Heart left ventricle (tissue), 16 donors: ENCODE measurements at regions not wholly inside any gene's neighbourhood (a gene's known extent, or its start where the extent isn't known, plus 50 kb on each side); places are given as distances from the start of the nearest gene placed in this dataset.
A peak's percentile ranks its signal among the peaks of the same experiment; 100 is the strongest.

Experiments used
- ATAC-seq, 4 donors: fragments of 200-7000 bp; cut with Tn5 transposase; one replicate each; pipeline ENCODE4 v1.9.1; 2020 to 2022; ENCODE audit warnings: moderate library complexity in 4 of 4, mild to moderate bottlenecking in 3 of 4, moderate number of reproducible peaks in 1 of 4
- DNase-seq, 5 donors: peaks; one replicate each; pipeline ENCODE4 v3.0.0-alpha.2; 2020
- H3K27ac ChIP-seq, 12 donors: fragments of 200-600 bp; sonication (generic) in 4 of 12; one replicate each; pipeline versions ENCODE4 v1.5.0 to v1.8.0; 2016 to 2022; ENCODE audit warnings: mild to moderate bottlenecking in 2 of 12
- H3K27me3 ChIP-seq, 9 donors: fragments of 200-600 bp; sonication (generic) in 2 of 9; one replicate each; pipeline versions ENCODE4 v1.5.1 to v1.8.0; 2016 to 2022; ENCODE audit warnings: mild to moderate bottlenecking in 3 of 9
- H3K36me3 ChIP-seq, 9 donors: fragments of 200-600 bp; sonication (generic) in 2 of 9; one replicate each; pipeline versions ENCODE4 v1.5.0 to v1.8.0; 2018 to 2022; ENCODE audit warnings: mild to moderate bottlenecking in 2 of 9
- H3K4me1 ChIP-seq, 12 donors: fragments of 200-600 bp; sonication (generic) in 4 of 12; one replicate each; pipeline versions ENCODE4 v1.5.0 to v1.8.0; 2016 to 2022; ENCODE audit warnings: mild to moderate bottlenecking in 3 of 12
- H3K4me3 ChIP-seq, 12 donors: fragments of 200-600 bp; sonication (generic) in 4 of 12; one replicate each; pipeline versions ENCODE4 v1.5.0 to v1.8.0; 2017 to 2022; ENCODE audit warnings: mild to moderate bottlenecking in 9 of 12, moderate library complexity in 4 of 12
- H3K9me3 ChIP-seq, 12 donors: fragments of 200-600 bp; sonication (generic) in 4 of 12; one replicate each; pipeline versions ENCODE4 v1.5.0 to v1.8.0; 2016 to 2022; ENCODE audit warnings: mild to moderate bottlenecking in 1 of 12
- POLR2A ChIP-seq, 2 donors: fragments of 450-650 bp; IDR thresholded peaks; one replicate each; pipeline ENCODE4 v1.6.1; 2017; ENCODE audit warnings: antibody characterized with exemption in 2 of 2, mild to moderate bottlenecking in 2 of 2, moderate library complexity in 2 of 2
- WGBS, 4 donors: extraction: QIAGEN DNeasy Blood & Tissue Kit in 2 of 4; methylation state at CpG; one replicate each; pipeline versions ENCODE4 v1.1.5 to v1.1.7; 2013 to 2018; 5-methylcytosine and 5-hydroxymethylcytosine counted together
- intact Hi-C, 10 donors: fragments of 100-400 bp; cut with DNase I; formaldehyde crosslinking; loops; one replicate each; pipeline versions ENCODE4 v1.11.1 to v1.14.2; 2022
- TF ChIP-seq, protein P1 (sequence below), 12 donors: fragments of 200-600 bp; sonication (generic) in 4 of 12; IDR thresholded peaks; one replicate each; pipeline versions ENCODE4 v1.5.0 to v1.8.0; 2018 to 2022; ENCODE audit warnings: antibody characterized with exemption in 12 of 12, mild to moderate bottlenecking in 5 of 12
- donor health status: ischemic (EF 13 %, LVEDD 7.1; RV severe dilation, severe dysfunction).
- donor health status: healthy with polysubstance abuse.
- donor health status: DM: no; HTN: yes; CAD: no.
- donor health status: DM: no; HTN: no; CAD: no.
- donor health status: ischemic (EF 25% LVEDD 6.9; RV normal size, moderate dysfunction).
- donor health status: ischemic (EF 25% LVEDD 5.7; RV mildly dilated, moderate dysfunction).
- donor health status: healthy.
- donor health status: DM: yes; HTN: yes; CAD: no.
- donor health status: ischemic (EF 35%, LVEDD 5.7; RV mildly dilated, moderate dysfunction).
- donor health status: nonischemic (EF 11% LVEDD 7.7; RV severe dilation, severe dysfunction).
- donor health status: DM: yes; HTN: yes; CAD: no.
- donor health status: PGD.
- donor health status: ischemic (EF 29% LVEDD 5.4; RV normal size, mild dysfunction).
- donor health status: nonischemic (EF 23%, LVEDD 6.1; RV moderate dilation, normal function).

- 92 to 96% (median 94%) methylated on average over 9 to 24 of the region's 24 CpGs for WGBS, 4 donors
- ATAC-seq (no peak), DNase-seq (no peak)
- TF ChIP-seq, protein P1, sequence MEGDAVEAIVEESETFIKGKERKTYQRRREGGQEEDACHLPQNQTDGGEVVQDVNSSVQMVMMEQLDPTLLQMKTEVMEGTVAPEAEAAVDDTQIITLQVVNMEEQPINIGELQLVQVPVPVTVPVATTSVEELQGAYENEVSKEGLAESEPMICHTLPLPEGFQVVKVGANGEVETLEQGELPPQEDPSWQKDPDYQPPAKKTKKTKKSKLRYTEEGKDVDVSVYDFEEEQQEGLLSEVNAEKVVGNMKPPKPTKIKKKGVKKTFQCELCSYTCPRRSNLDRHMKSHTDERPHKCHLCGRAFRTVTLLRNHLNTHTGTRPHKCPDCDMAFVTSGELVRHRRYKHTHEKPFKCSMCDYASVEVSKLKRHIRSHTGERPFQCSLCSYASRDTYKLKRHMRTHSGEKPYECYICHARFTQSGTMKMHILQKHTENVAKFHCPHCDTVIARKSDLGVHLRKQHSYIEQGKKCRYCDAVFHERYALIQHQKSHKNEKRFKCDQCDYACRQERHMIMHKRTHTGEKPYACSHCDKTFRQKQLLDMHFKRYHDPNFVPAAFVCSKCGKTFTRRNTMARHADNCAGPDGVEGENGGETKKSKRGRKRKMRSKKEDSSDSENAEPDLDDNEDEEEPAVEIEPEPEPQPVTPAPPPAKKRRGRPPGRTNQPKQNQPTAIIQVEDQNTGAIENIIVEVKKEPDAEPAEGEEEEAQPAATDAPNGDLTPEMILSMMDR (IDR thresholded peaks at IDR 0.05), result no peak
- TF ChIP-seq POLR2A (IDR thresholded peaks at IDR 0.05), result no peak
- Histone ChIP-seq H3K36me3 (no peaks in the 10 kb centered on the region), H3K27me3 (no peaks in the 10 kb centered on the region), H3K4me1 (no peaks in the 10 kb centered on the region), H3K4me3 (no peak overlapping the region), H3K9me3 (peaks cover 0 to 7% (median 0%) of the 10 kb centered on the region in 12 donors), H3K27ac (no peak overlapping the region)
- intact Hi-C loops, result no loop called here
Observed at GRCh38 chr4:189313861-189314513, 626.7 kb upstream of the FRG1 start.

- Histone ChIP-seq H3K27ac (no peak overlapping the region), H3K27me3 (no peaks in the 10 kb centered on the region), H3K9me3 (peaks cover 0 to 16% (median 0%) of the 10 kb centered on the region in 12 donors), H3K36me3 (no peaks in the 10 kb centered on the region), H3K4me1 (no peaks in the 10 kb centered on the region), H3K4me3 (no peak overlapping the region)
- 67 to 81% (median 74%) methylated on average over 6 of the region's 6 CpGs for WGBS, 4 donors
- DNase-seq (no peak), ATAC-seq (no peak)
- intact Hi-C loops, result no loop called here
- TF ChIP-seq, protein P1 (IDR thresholded peaks at IDR 0.05), result no peak
Observed at GRCh38 chr4:189322426-189322825, 618.2 kb upstream of the FRG1 start.

DNA sequence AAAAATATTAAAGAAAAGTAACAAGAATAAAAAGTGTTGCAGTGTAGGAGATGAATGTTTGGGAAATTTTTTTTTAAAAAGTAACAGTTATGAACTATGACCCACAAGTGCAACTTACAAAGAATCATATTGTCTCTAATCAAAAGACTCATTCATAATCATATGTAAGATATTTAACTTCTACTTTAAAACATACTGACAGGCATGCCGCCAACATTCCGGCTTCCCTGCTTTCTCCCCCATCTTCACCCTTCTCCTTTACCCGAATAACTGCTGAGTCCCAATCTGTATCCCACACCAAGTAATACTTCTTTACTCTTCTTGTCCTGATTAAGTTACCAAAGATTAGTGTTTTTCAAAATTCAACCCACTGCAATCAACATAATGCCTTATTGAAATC lies 598.8 kb upstream of the FRG1 start:
- Histone ChIP-seq H3K4me3 (no peak overlapping the region), H3K4me1 (no peaks in the 10 kb centered on the region), H3K36me3 (no peaks in the 10 kb centered on the region), H3K27me3 (no peaks in the 10 kb centered on the region), H3K27ac (no peak overlapping the region), H3K9me3 (peaks cover 0 to 8% (median 0%) of the 10 kb centered on the region in 12 donors)
- 75 to 92% (median 86%) methylated on average over 3 of the region's 3 CpGs for WGBS, 4 donors
- no peak for ATAC-seq
- no peak for TF ChIP-seq POLR2A (IDR thresholded peaks at IDR 0.05)
- TF ChIP-seq, protein P1 (IDR thresholded peaks at IDR 0.05), result no peak
- DNase-seq, result no peak
- intact Hi-C loops, result no loop called here

- H3K36me3 ChIP-seq, result no peaks in the 10 kb centered on the region
- H3K4me3 ChIP-seq, result no peak overlapping the region
- ATAC-seq, result peak in 1 of 4 donors; percentile 24
- no peaks in the 10 kb centered on the region for H3K9me3 ChIP-seq
- DNase-seq, result no peak
- WGBS, 4 donors, result 86 to 96% (median 90%) methylated on average over 22 to 33 of the region's 33 CpGs
- no peaks in the 10 kb centered on the region for H3K27me3 ChIP-seq
- intact Hi-C loops, result no loop called here
- TF ChIP-seq POLR2A (IDR thresholded peaks at IDR 0.05), result no peak
- TF ChIP-seq, protein P1 (IDR thresholded peaks at IDR 0.05), result no peak
- no peaks in the 10 kb centered on the region for H3K4me1 ChIP-seq
- H3K27ac ChIP-seq, result no peak overlapping the region
Observed at GRCh38 chr4:189355590-189355989, 585.1 kb upstream of the FRG1 start.
